ENCODE measurements at regions not wholly inside any gene's neighbourhood (a gene's known extent, or its start where the extent isn't known, plus 50 kb on each side); places are given as distances from the start of the nearest gene placed in this dataset.

- TF ChIP-seq, protein P1, sequence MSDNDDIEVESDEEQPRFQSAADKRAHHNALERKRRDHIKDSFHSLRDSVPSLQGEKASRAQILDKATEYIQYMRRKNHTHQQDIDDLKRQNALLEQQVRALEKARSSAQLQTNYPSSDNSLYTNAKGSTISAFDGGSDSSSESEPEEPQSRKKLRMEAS (IDR thresholded peaks at IDR 0.05) = no peak
- no peak for TF ChIP-seq CTCF (IDR thresholded peaks at IDR 0.05; ENCODE audit: low read depth, low read length, missing input control)
- TF ChIP-seq RAD21 (IDR thresholded peaks at IDR 0.05) = no peak
- TF ChIP-seq ATF3 (IDR thresholded peaks at IDR 0.05) = no peak
- TF ChIP-seq JUND (IDR thresholded peaks at IDR 0.05) = no peak
- TF ChIP-seq SP1 (IDR thresholded peaks at IDR 0.05) = no peak
- TF ChIP-seq, protein P2, sequence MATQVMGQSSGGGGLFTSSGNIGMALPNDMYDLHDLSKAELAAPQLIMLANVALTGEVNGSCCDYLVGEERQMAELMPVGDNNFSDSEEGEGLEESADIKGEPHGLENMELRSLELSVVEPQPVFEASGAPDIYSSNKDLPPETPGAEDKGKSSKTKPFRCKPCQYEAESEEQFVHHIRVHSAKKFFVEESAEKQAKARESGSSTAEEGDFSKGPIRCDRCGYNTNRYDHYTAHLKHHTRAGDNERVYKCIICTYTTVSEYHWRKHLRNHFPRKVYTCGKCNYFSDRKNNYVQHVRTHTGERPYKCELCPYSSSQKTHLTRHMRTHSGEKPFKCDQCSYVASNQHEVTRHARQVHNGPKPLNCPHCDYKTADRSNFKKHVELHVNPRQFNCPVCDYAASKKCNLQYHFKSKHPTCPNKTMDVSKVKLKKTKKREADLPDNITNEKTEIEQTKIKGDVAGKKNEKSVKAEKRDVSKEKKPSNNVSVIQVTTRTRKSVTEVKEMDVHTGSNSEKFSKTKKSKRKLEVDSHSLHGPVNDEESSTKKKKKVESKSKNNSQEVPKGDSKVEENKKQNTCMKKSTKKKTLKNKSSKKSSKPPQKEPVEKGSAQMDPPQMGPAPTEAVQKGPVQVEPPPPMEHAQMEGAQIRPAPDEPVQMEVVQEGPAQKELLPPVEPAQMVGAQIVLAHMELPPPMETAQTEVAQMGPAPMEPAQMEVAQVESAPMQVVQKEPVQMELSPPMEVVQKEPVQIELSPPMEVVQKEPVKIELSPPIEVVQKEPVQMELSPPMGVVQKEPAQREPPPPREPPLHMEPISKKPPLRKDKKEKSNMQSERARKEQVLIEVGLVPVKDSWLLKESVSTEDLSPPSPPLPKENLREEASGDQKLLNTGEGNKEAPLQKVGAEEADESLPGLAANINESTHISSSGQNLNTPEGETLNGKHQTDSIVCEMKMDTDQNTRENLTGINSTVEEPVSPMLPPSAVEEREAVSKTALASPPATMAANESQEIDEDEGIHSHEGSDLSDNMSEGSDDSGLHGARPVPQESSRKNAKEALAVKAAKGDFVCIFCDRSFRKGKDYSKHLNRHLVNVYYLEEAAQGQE (IDR thresholded peaks at IDR 0.05) = no peak
- TF ChIP-seq TAF1 (conservative IDR thresholded peaks at IDR 0.05) = no peak
- no peak for TF ChIP-seq YY1 (IDR thresholded peaks at IDR 0.05)
- no peak for TF ChIP-seq NR2F2 (IDR thresholded peaks at IDR 0.05)
These were observed 111.5 kb upstream of the WDFY3 start for GRCh38 chr4:85078016-85078415.
